ENCODE measurements at regions not wholly inside any gene's neighbourhood (a gene's known extent, or its start where the extent isn't known, plus 50 kb on each side); places are given as distances from the start of the nearest gene placed in this dataset.

GRCh38 chr21:27021801-27022200, 54.9 kb upstream of the ADAMTS5 start:
- H3K9me3 ChIP-seq = no peaks in the 10 kb centered on the region
- no peak overlapping the region for H3K4me3 ChIP-seq
- no peaks in the 10 kb centered on the region for H3K36me3 ChIP-seq
- H3K27ac ChIP-seq = no peak overlapping the region
- TF ChIP-seq, protein P1, sequence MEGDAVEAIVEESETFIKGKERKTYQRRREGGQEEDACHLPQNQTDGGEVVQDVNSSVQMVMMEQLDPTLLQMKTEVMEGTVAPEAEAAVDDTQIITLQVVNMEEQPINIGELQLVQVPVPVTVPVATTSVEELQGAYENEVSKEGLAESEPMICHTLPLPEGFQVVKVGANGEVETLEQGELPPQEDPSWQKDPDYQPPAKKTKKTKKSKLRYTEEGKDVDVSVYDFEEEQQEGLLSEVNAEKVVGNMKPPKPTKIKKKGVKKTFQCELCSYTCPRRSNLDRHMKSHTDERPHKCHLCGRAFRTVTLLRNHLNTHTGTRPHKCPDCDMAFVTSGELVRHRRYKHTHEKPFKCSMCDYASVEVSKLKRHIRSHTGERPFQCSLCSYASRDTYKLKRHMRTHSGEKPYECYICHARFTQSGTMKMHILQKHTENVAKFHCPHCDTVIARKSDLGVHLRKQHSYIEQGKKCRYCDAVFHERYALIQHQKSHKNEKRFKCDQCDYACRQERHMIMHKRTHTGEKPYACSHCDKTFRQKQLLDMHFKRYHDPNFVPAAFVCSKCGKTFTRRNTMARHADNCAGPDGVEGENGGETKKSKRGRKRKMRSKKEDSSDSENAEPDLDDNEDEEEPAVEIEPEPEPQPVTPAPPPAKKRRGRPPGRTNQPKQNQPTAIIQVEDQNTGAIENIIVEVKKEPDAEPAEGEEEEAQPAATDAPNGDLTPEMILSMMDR (IDR thresholded peaks at IDR 0.05) = no peak
- H3K4me1 ChIP-seq = no peaks in the 10 kb centered on the region
- WGBS = 73% methylated on average over 1 of the region's 1 CpG
- H3K27me3 ChIP-seq = no peaks in the 10 kb centered on the region
- no peak for DNase-seq (ENCODE audit: low spot score in 2 of 2)

- Histone ChIP-seq H3K4me1 (no peaks in the 10 kb centered on the region), H3K27ac (no peak overlapping the region), H3K9me3 (no peaks in the 10 kb centered on the region), H3K4me3 (no peak overlapping the region), H3K36me3 (no peaks in the 10 kb centered on the region), H3K27me3 (no peaks in the 10 kb centered on the region)
- TF ChIP-seq, protein P1 (IDR thresholded peaks at IDR 0.05) = no peak
- no peak for DNase-seq (ENCODE audit: low spot score in 2 of 2)
- 85% methylated on average over 1 of the region's 1 CpG for WGBS
Measured at GRCh38 chr21:27021046-27021445, 54.2 kb upstream of the ADAMTS5 start.

DNA sequence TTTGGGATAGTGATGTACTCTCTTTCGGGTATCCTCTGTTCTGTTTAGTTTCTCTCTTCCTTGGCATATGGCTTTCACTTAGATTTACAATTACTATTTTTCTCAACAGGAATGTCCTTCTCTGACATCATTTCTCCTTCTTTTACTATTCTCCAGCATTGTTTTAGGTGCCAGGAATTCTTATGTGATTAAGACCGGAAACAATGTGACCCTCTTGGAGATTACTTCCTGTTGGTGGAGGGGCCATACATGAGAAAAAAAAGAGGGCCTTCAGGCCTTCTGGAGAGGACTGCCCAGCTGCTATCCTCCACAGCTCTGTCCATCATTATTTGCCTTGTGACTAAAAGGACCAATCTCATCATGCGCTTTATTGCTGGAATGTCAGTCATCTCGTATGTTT, 50.4 kb upstream of the ADAMTS5 start:
- Histone ChIP-seq H3K36me3 (no peaks in the 10 kb centered on the region), H3K27me3 (no peaks in the 10 kb centered on the region), H3K27ac (no peak overlapping the region), H3K4me1 (no peaks in the 10 kb centered on the region), H3K4me3 (no peak overlapping the region), H3K9me3 (no peaks in the 10 kb centered on the region)
- WGBS = 90% methylated on average over 4 of the region's 4 CpGs
- no peak for DNase-seq (ENCODE audit: low spot score in 2 of 2)
- no peak for TF ChIP-seq POLR2A (IDR thresholded peaks at IDR 0.05)
- TF ChIP-seq EP300 (IDR thresholded peaks at IDR 0.05) = no peak
- TF ChIP-seq POLR2AphosphoS5 (IDR thresholded peaks at IDR 0.05) = no peak
- TF ChIP-seq, protein P1 (IDR thresholded peaks at IDR 0.05) = no peak

Measured in suprapubic skin (tissue), 4 donors.